DMS 273 (cell line): ENCODE measurements at regions not wholly inside any gene's neighbourhood (a gene's known extent, or its start where the extent isn't known, plus 50 kb on each side); places are given as distances from the start of the nearest gene placed in this dataset.
A peak's percentile ranks its signal among the peaks of the same experiment; 100 is the strongest.

Experiments used
- DNase-seq: peaks from one replicate; lab custom pipeline; 2025; ENCODE audit not compliant: unreplicated experiment; lab: John Stamatoyannopoulos, UW

DNA sequence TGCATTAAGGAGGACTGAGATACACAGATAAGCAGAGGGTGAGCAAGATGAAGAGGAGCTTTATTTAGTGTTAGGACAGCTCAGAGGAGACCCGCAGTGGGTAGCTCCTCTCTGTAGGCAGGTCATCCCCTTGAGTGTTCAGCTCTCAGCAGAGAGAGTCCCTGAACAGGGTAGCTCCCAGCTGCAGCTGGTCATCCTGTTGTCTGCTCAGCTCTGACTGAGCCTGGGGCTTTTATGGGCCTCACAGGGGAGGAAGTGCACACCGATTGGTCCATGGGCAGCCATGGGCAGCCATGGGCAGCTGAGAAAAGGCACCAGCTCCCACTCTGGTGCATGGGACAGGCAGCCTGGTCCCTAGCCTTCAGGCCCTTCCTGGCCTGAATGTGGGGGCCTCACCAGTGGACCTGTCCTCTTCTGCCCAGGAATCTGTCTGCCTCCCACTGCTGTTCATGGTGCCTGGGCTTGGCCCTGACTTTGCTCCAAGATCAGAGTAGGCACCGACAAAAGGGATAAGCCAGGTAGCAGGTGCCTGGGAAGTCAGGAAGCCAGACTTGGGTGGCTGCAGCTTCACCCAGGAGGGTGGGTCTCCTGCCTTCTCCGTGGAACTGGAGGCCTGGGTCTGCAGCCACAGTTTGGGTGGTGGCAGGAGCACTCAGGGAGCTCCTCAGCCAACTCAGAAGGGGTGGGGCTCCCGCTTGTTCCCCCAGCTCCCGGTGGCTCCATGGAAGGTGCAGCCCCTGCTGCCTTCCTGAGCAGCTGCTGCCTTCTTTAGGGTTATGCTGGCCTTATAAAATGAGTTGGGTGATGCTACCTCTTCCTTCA lies 54.7 kb downstream of the MYEOV start:
- no peak for DNase-seq

DNA sequence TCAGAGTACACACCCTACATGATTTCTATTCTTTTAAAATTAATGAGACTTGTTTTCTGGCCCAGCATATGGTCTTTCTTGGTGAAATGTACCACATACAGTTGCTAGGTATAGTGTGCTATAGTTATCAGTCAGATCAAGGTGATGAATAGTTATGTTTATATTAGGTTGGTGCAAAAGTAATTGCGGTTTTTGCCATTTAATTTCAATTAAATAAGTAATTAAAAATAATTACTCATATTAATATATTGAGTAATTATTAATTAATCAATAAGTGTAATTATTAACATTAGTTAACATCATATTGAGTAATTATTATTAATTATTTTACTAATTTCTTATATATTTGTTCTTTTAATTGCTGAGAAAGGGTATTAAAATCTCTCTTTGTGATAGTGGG lies 56.1 kb downstream of the MYEOV start:
- DNase-seq: no peak

DNA sequence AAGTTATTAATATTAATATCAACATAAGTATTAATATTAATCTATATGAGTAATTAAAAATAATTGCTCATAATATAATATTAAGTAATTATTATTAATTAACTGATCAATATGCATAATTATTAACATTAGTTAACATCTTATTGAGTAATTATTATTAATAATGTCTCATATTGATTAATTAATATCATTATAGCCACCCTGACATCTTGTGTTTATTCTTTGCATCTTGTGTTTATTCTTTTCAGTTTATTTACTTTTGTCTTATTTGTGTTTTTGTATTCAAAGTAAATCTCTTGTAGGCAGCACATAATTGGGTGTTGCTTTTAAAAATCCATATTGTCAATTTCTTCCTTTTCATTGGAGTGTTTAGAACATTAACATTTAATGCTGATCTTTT lies 56.6 kb downstream of the MYEOV start:
- DNase-seq: no peak

DNA sequence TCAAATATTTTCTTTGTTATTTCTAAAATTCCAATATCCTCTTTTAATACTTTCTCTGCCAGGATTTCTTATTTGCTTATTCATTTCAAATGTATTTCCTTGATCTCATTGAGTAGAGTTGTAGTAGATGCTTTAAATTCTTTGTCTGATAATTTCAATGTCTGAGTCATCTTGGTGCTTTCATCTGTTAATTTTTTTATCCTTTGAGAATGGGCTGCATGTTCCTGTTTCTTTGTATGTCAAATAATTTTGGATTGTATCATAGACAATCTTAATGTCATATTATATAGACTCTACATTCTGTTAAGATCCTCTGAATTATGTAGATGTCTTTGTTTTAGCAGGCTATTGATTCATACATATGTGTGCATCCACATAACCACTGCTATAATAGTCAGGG lies 57.5 kb downstream of the MYEOV start:
- DNase-seq: no peak

DNA sequence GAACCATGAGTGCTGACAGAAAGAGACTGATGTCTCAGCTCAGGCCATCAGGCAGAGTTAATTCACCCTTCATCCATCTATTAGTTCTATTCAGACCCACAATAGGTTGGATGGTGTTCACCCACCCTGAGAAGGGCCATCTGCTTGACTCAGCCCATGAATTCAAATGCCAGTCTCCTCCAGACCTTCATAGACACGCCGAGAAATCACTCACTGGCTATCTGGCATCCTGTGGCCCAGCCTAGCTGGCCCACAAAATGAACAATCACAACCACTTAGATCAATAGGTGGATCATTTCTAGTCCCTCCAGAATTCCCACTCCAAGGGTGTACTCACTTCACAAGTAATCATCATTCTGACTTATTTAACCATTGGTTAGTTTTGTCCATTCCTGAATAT lies 58.2 kb downstream of the MYEOV start:
- no peak for DNase-seq

DNA sequence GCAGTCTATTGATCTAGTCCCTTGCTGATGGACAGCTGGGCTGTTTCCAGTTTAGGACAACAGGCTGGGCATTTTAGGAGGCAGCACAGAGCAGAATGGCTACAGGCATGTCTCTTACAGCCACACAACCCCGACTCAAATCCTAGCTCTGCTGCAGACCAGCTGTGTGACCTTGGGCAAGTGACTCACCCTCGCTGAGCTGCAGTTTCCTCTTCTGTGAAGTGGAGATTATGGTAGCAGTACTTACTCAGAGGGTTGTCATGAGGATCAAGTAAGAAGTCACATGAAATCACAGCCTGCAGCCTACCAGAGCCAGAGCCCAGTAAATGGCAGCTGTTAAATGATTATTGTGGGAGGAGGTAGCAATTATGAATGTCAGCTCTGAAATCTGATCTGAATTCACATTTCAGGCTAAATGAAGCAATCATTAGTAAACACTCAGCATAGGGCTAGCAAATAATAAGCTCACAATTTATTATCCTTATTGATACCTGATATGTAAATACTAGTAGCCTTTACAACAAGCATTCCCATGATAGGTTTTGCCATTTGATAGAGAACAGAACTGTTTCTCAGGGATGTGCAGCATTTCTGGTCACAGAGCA lies 58.9 kb downstream of the MYEOV start:
- DNase-seq: peak; percentile 68

DNA sequence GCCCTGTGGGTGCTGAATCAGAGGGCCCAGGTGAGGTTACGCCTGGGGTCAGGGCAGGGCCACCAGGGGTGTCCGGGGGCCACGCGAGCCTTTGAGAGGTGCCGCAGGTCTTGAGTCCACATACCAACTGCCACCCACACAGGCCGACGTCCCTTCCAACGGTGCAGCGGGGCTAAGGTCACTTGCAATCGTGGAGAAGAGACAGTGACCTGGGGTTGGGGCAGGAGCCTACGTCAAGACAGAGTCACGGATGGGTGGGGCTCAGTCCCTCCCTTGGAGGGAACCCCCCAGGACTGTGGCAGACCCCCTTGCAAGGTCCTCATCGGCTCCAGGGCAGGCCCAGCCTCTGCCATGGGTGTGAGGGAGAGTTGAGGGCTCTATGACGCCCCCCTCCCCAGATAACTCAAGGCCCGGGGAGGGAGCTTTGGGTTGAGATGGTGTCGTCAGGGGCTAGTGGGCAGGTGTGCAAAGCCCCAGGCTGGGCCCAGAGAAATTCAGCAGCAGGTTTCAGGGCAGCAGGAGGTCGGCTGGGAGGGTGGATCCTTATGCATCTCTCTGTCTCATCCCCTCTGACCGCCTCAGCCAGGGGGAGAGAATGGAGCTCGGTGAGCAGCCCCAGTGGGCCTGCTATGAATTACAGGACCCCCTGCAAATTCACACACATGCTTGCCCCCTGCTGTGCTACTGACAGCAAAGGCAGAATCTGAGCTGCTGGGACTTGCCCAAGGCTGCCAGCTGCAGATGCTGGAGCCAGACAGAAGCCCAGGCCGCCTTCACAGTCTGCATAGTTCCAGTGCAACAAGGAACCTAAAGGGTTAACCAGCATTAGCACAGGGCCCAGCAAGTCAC lies 60.0 kb downstream of the MYEOV start:
- peak; percentile 85 for DNase-seq

DNA sequence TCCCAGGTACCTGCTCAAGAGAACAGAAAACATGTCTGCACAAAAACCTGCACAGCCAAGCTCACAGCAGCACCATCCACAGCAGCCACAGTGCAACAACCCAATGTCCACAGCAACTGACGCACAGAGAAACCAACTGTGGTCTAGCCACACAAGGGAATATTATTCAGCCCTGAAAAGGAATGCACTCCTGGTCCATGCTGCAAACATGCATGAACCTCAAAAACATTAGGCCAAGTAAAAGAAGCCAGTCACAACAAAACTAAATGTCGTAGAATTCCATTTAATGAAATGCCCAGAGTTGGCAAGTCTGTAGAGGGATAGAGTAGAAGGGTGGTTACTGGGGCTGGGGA lies 60.6 kb downstream of the MYEOV start:
- no peak for DNase-seq

DNA sequence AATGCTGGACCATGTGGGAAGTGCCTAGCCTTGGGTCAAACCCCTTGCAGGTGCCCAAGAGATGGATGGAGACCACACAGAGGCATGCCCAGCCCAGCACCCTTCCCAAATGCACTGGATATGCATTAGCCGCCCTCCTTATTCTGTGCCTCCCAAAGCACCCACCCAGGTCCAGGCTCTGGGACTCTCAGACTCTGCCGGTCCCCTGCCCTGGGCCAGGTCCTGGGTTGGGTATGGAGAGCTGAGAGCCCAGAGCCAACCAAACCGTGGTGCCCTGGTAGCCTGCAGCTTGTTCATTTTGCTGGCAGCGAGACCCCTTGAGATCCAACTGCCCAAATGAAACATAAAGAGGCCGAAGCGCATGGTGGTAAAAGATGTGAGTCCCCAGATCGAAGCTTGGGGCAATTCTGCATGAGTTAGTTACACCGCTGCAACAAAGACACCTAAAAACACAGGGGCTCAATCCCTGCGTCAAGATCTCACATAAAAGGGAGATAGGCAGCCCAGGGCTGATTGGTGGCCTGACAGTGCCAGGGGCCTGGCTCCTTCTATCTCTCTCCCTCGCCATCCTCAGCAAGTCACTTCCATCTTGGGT lies 61.5 kb downstream of the MYEOV start:
- DNase-seq: no peak

DNA sequence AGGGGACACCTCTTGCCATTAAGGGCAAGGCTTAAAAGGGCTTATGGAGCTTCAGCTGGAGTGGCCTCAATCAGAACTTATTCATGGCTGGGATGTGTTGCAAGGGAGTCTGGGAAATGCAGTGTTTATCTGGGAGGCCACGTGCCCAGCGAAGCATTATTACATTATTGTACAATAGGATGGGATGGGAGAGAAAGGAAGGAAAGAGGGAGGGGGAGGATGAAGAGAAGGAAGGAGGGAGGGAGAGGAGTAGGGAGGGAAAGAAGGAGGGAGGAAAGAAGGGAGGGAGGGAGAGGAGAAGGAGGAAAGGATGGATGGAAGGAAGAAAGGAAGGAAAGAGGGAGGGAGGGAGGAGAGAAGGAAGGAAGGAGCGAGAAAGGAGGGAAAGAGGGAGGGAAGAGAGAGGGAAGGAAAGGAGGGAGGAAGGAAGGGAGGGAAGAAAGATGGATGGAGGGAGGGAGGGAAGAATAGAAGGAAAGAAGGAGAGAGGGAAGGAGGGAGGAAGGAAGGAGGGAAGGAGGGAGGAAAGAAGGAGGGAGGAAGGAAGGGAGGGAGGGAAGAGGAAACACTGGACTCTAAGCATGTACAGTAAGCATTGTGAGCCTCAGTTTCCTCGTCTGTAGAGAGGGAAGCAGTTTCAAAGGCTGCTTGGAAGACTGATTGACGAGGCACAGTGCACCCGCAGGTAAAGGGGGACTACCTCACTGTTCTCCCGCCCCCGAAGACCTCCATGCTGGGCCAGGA lies 62.2 kb downstream of the MYEOV start:
- DNase-seq: no peak

DNA sequence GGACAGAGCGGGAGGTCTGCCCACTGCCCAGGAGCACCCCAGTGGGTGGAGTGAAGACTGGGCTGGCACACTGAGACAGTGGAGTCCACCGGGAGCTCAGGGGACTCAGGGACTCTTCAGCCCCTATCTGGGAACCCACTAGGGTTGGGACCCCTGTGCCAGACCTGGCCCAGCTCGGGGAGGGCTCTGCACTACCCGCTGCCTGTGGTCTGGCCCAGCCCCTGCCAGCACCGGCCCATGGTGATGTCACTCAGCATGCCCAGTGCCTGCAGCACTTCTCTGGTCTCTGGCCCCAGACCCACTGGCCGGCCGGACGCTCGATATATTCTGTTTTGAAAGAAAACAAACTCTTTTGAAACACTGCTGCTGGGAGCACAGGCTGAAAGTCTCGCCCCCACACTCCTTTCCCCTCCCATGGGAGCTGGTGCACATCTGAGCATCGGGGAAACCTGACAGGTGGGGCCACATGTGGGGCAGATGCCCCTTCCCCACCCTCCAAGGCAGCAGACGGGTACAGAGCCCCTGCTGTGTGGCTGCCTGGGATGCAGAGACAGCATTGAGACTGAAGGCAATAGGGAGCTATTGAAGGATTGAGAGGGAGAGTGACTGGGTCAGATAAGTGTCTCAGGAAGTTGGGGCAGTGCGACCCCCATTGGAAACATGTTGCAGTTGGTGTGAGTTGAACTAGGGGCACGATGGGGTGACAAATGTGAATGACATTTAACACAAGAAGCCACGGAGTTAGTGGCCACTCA lies 62.9 kb downstream of the MYEOV start:
- DNase-seq: no peak

DNA sequence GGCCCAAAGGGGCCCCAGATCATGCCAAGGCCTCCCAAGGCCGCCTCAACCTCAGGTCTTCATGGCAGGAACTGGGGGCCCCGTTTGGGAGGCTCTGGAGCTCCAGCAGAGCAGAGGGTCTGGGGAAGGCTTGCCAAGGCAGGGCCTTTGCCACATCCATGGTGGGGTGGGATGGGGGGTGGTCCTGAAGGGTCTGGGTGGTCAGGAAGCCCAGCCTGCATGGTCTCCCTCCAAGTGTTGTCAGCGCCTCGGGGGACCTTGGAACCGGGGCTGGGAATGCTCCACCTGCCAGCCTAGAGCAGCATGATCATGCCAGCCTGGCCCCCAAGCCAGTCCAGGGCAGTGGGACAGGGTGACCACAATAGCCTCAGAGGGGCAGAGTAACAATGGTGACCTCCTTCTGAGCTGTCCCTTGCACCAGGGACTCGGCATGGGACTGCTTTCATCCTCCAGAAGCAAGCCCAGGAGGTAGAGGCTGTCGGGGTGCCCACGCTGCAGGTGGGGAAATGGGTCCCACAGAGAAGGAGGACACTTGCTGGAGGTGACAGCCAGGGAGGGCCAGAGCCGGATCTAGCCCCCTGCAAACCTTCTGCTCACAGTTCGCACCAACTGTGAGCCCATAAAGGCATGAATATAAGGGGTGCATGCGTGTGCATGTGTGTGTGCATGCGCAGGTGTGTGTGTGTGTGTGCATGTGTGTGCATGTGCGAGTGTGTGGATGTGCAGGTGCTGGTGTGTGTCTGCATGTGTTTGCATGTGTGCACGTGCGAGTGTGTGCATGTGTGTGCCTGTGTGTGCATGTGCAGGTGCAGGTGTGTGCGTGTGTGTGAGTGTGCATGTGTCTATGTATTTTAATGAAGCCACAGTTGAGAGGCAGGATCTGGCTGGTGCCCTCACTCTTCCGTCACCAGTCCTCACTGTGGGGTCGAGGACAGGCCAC lies 63.8 kb downstream of the MYEOV start:
- DNase-seq: no peak

DNA sequence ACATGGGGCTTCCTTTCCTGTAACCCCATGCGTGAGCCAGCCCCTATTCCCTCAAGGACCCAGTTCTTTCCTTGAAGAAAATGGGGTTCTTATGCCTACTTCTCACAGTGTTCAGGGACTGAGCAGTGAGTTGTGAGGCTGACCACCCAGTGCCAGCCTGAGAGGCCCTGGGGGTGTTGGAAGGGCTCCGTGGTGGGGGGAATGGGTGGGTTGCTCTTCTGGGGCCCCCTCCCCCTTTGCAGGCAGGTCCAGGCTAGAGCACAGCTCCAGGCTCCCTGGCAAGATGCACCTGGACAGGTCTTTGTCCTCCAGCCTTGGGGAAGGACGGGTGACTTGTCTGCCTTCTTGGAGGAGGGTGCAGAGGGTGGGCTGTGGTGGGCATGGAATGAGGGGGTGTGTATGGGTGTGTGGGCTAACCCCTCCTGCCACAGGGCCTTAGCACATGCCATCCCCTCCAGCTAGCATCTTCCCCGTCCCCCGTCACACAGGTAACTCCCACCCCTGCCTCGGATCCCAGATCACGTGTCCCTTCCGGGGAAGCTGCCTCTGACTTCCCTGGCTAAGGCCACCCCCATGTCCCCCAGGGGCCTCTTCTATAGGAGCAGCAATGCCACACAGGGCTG lies 64.6 kb downstream of the MYEOV start:
- no peak for DNase-seq

DNA sequence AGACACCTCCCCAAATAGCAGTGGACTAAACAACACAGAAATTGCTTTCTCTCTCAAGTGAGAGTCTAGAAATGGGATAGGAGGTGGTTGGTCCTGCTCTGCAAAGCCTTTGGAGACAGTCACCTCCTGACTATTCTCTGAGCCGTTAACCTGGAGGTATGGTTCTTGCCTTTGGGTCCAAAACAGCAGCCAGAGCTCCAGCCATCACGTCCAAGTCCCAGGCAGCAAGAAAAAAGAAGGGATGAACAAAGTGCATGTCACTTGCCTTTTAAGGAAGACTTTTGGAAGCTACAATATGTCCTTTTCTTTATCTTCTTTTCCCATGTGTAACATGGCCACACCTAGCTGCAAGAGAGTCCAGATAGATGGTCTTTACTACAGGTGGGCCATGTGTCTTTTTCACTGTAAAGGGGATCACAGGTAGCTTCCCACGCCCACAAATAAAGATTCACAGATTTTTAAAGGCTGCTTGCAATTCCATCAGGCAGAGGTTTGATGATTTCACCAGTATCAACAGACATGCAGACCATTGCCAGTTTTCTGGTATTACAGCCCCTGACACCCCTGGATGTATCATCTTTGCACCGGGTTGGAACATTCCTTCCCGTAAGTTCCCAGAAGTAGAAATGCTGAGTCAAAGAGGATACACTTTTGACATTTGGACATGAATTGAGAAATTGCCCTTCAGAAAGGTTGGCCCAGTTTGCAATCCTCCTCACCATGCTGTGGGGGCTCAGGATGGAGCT lies 66.0 kb downstream of the MYEOV start:
- no peak for DNase-seq

DNA sequence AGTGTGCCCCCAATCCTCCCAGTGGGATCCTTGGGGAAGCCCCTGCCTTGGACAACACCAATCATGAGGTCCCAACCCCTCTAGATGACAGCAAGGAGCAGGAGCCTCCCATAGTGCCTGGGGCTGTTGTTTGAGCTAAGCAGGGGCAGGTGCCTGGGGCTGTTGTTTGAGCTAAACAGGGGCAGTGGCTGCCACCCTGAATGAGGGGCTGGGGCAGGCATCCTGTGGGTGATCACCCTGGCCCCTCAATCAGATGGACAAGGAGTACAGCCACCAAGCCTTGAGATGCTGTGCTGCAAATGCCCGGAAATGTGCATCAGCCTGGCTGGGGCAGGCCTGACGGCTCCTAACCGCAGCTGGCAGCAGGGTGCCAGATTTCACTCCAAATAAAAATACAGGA lies 66.7 kb downstream of the MYEOV start:
- DNase-seq: no peak

DNA sequence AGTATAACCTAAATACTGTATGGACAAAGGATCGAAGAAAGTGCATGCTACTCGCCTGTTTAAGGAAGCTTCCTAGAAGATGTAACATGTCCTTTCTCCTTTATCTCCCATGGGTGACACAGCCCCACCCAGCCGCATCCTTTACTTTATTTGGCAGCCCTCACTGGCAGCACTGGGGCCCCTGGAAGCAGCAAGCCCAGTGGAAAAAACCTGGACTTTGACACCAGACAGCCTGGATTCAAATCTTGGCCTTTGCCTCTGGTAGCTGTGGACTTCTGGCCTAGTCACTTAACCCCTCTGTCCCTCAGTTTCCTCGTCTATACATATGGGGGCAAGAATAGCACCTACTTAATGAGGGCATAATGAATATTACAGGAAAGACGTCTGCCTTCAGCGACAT lies 67.1 kb downstream of the MYEOV start:
- no peak for DNase-seq

DNA sequence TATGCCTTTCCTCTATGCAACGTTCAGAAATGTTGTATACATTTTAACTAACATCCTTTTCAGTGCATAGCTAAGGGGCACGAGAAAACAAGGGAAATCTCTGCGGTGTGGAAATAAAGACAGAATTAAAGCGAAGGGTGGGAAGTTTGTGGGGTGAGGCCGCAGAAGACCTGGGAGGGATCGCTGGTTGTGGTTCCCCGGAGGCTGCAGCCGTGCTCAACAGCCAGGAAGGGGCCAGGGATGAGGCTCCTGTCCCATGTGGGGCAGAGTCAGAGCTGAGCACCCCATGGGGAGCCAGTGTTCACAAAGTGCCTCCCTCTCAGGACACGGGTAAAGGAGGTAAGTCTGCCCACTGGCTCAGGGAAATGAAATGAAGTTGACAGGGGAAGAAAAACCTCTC lies 67.5 kb downstream of the MYEOV start:
- no peak for DNase-seq

DNA sequence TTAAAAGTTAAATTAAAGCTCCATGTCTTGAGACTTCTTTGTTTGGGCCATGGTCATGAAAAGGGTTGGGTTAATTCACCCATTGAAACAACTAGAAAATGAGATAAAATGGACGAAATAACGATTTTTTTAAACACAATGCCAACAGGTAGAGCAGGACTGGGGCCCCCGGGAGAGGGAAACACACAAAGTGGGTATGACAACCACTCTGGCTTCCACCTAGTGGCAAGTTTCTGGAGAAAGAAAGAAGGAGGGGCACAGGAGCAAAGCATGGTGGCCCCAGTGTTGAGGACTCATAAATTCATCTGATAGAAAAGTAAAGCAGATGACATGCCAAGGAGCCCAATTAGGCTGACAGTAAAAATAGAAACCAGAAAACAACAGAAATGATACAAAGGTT lies 68.4 kb downstream of the MYEOV start:
- DNase-seq: no peak
